ENCODE measurements at regions not wholly inside any gene's neighbourhood (a gene's known extent, or its start where the extent isn't known, plus 50 kb on each side); places are given as distances from the start of the nearest gene placed in this dataset.

DNA sequence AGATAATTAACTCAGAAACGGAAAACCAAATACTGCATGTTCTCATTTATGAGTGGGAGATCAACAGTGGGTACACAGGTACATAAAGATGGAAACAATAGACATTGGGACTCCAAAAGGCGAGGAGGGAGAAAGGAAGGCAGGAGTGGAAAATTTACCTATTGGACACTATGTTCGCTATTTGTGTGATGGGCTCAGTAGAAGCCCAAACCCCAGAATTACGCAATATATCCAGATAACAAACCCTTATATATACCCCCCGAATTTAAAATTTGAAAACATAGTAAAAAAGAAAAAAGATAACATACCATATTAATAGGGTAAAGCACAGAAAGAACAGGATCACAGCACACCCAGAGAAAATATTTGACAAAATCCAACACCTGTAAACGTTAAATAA lies 1351.7 kb upstream of the FAM98A start:
- Mint-ChIP-seq H3K27me3 (no peaks in the 10 kb centered on the region), H3K27ac (no peak overlapping the region), H3K9me3 (peaks cover 0 to 10% (median 5%) of the 10 kb centered on the region in 7 donors), H3K36me3 (no peaks in the 10 kb centered on the region), H3K4me1 (no peaks in the 10 kb centered on the region), H3K4me3 (no peak overlapping the region)
- H3K27ac ChIP-seq (ENCODE audit: insufficient read depth, low read length, poor library complexity, severe bottlenecking) = no peak overlapping the region
- DNase-seq = no peak
- H3K4me3 ChIP-seq (ENCODE audit: low read depth, low read length) = no peak overlapping the region
- no peaks in the 10 kb centered on the region for H3K36me3 ChIP-seq (ENCODE audit: control insufficient read depth, insufficient read depth, low read length)
- no peaks in the 10 kb centered on the region for H3K9me3 ChIP-seq (ENCODE audit: control insufficient read depth in 2 of 2, low read length in 2 of 2)
- no peaks in the 10 kb centered on the region for H3K4me1 ChIP-seq (ENCODE audit: control insufficient read depth, insufficient read depth, low read length, poor library complexity, severe bottlenecking)
- no peak for ATAC-seq (ENCODE audit: low read depth in 2 of 2)
- H3K27me3 ChIP-seq (ENCODE audit: control insufficient read depth, insufficient read depth, low read length) = no peaks in the 10 kb centered on the region

- no peak for DNase-seq
- Mint-ChIP-seq H3K9me3 (peaks cover 0 to 12% (median 5%) of the 10 kb centered on the region in 7 donors), H3K27ac (no peak overlapping the region), H3K4me3 (no peak overlapping the region), H3K4me1 (no peaks in the 10 kb centered on the region), H3K27me3 (no peaks in the 10 kb centered on the region), H3K36me3 (no peaks in the 10 kb centered on the region)
- no peaks in the 10 kb centered on the region for H3K36me3 ChIP-seq (ENCODE audit: control insufficient read depth, insufficient read depth, low read length)
- H3K9me3 ChIP-seq (ENCODE audit: control insufficient read depth in 2 of 2, low read length in 2 of 2) = no peaks in the 10 kb centered on the region
- H3K4me3 ChIP-seq (ENCODE audit: low read depth, low read length) = no peak overlapping the region
- no peaks in the 10 kb centered on the region for H3K4me1 ChIP-seq (ENCODE audit: control insufficient read depth, insufficient read depth, low read length, poor library complexity, severe bottlenecking)
- ATAC-seq (ENCODE audit: low read depth in 2 of 2) = no peak
- no peaks in the 10 kb centered on the region for H3K27me3 ChIP-seq (ENCODE audit: control insufficient read depth, insufficient read depth, low read length)
- no peak overlapping the region for H3K27ac ChIP-seq (ENCODE audit: insufficient read depth, low read length, poor library complexity, severe bottlenecking)
Observed at GRCh38 chr2:34949316-34949715, 1350.2 kb upstream of the FAM98A start.

- Mint-ChIP-seq H3K27ac (no peak overlapping the region), H3K36me3 (no peaks in the 10 kb centered on the region), H3K4me1 (no peaks in the 10 kb centered on the region), H3K4me3 (no peak overlapping the region), H3K9me3 (peaks cover 1 to 16% (median 13%) of the 10 kb centered on the region in 7 donors), H3K27me3 (no peaks in the 10 kb centered on the region)
- ATAC-seq (ENCODE audit: low read depth in 2 of 2) (no peak), DNase-seq (no peak)
- no peak overlapping the region for H3K4me3 ChIP-seq (ENCODE audit: low read depth, low read length)
- H3K27ac ChIP-seq (ENCODE audit: insufficient read depth, low read length, poor library complexity, severe bottlenecking) = no peak overlapping the region
- H3K36me3 ChIP-seq (ENCODE audit: control insufficient read depth, insufficient read depth, low read length) = no peaks in the 10 kb centered on the region
- H3K27me3 ChIP-seq (ENCODE audit: control insufficient read depth, insufficient read depth, low read length) = no peaks in the 10 kb centered on the region
- peaks cover 3 to 6% of the 10 kb centered on the region in 2 experiments for H3K9me3 ChIP-seq (ENCODE audit: control insufficient read depth in 2 of 2, low read length in 2 of 2)
- H3K4me1 ChIP-seq (ENCODE audit: control insufficient read depth, insufficient read depth, low read length, poor library complexity, severe bottlenecking) = no peaks in the 10 kb centered on the region
Observed at GRCh38 chr2:34936089-34936488, 1337.0 kb upstream of the FAM98A start.

- no peaks in the 10 kb centered on the region for H3K36me3 Mint-ChIP-seq
- DNase-seq (no peak), ATAC-seq (ENCODE audit: low read depth in 2 of 2) (no peak)
- no peaks in the 10 kb centered on the region for H3K27me3 ChIP-seq (ENCODE audit: control insufficient read depth, insufficient read depth, low read length)
- no peaks in the 10 kb centered on the region for H3K36me3 ChIP-seq (ENCODE audit: control insufficient read depth, insufficient read depth, low read length)
- H3K4me3 ChIP-seq (ENCODE audit: low read depth, low read length) = no peak overlapping the region
- no peak overlapping the region for H3K27ac ChIP-seq (ENCODE audit: insufficient read depth, low read length, poor library complexity, severe bottlenecking)
- no peaks in the 10 kb centered on the region for H3K9me3 ChIP-seq (ENCODE audit: control insufficient read depth in 2 of 2, low read length in 2 of 2)
- H3K9me3 Mint-ChIP-seq = peaks cover 0 to 20% (median 3%) of the 10 kb centered on the region in 7 donors
- no peaks in the 10 kb centered on the region for H3K27me3 Mint-ChIP-seq
- H3K4me1 Mint-ChIP-seq = no peaks in the 10 kb centered on the region
- H3K4me3 Mint-ChIP-seq = no peak overlapping the region
- H3K4me1 ChIP-seq (ENCODE audit: control insufficient read depth, insufficient read depth, low read length, poor library complexity, severe bottlenecking) = no peaks in the 10 kb centered on the region
- no peak overlapping the region for H3K27ac Mint-ChIP-seq
Observed at GRCh38 chr2:34912084-34912483, 1313.0 kb upstream of the FAM98A start.

- Mint-ChIP-seq H3K27me3 (no peaks in the 10 kb centered on the region), H3K27ac (no peak overlapping the region), H3K4me1 (no peaks in the 10 kb centered on the region), H3K36me3 (no peaks in the 10 kb centered on the region), H3K4me3 (no peak overlapping the region), H3K9me3 (peaks cover 0 to 8% (median 7%) of the 10 kb centered on the region in 7 donors)
- Histone ChIP-seq H3K27me3 (ENCODE audit: control insufficient read depth, insufficient read depth, low read length) (no peaks in the 10 kb centered on the region), H3K4me3 (ENCODE audit: low read depth, low read length) (no peak overlapping the region), H3K27ac (ENCODE audit: insufficient read depth, low read length, poor library complexity, severe bottlenecking) (no peak overlapping the region), H3K4me1 (ENCODE audit: control insufficient read depth, insufficient read depth, low read length, poor library complexity, severe bottlenecking) (no peaks in the 10 kb centered on the region), H3K9me3 (ENCODE audit: control insufficient read depth in 2 of 2, low read length in 2 of 2) (no peaks in the 10 kb centered on the region), H3K36me3 (ENCODE audit: control insufficient read depth, insufficient read depth, low read length) (no peaks in the 10 kb centered on the region)
- DNase-seq (no peak), ATAC-seq (ENCODE audit: low read depth in 2 of 2) (no peak)
Observed at GRCh38 chr2:34909992-34910705, 1311.0 kb upstream of the FAM98A start.

GRCh38 chr2:34907812-34908211 lies 1308.7 kb upstream of the FAM98A start:
- Histone ChIP-seq H3K4me3 (ENCODE audit: low read depth, low read length) (no peak overlapping the region), H3K27ac (ENCODE audit: insufficient read depth, low read length, poor library complexity, severe bottlenecking) (no peak overlapping the region), H3K9me3 (ENCODE audit: control insufficient read depth in 2 of 2, low read length in 2 of 2) (no peaks in the 10 kb centered on the region), H3K36me3 (ENCODE audit: control insufficient read depth, insufficient read depth, low read length) (no peaks in the 10 kb centered on the region), H3K27me3 (ENCODE audit: control insufficient read depth, insufficient read depth, low read length) (no peaks in the 10 kb centered on the region), H3K4me1 (ENCODE audit: control insufficient read depth, insufficient read depth, low read length, poor library complexity, severe bottlenecking) (no peaks in the 10 kb centered on the region)
- H3K4me3 Mint-ChIP-seq = no peak overlapping the region
- no peaks in the 10 kb centered on the region for H3K27me3 Mint-ChIP-seq
- H3K9me3 Mint-ChIP-seq = peaks cover 0 to 9% (median 2%) of the 10 kb centered on the region in 7 donors
- DNase-seq (no peak), ATAC-seq (ENCODE audit: low read depth in 2 of 2) (no peak)
- no peaks in the 10 kb centered on the region for H3K4me1 Mint-ChIP-seq
- no peak overlapping the region for H3K27ac Mint-ChIP-seq
- no peaks in the 10 kb centered on the region for H3K36me3 Mint-ChIP-seq

DNA sequence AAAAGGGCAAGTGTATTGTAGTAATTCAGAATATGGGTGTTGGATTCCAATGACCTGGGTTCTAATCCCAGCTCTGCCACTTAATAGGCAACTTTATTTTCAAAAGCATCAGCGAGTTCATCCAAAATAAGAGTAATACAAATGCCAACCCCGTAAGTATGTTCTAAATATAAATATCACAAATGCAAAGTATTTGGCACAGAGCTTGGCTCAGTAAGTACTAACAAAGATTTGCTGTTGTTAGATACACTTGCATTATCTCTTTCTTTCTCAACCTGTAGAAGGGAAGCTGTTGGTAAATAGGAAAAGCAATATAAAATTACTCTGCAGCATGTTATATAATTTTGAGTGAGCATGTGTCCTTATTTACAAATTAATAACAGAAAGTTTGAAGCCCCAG lies 1302.6 kb upstream of the FAM98A start:
- no peaks in the 10 kb centered on the region for H3K4me1 Mint-ChIP-seq

GRCh38 chr2:34899079-34899478 lies 1300.0 kb upstream of the FAM98A start:
- ATAC-seq (ENCODE audit: low read depth in 2 of 2) (no peak), DNase-seq (no peak)
- no peak overlapping the region for H3K27ac ChIP-seq (ENCODE audit: insufficient read depth, low read length, poor library complexity, severe bottlenecking)
- no peak overlapping the region for H3K4me3 ChIP-seq (ENCODE audit: low read depth, low read length)
- Mint-ChIP-seq H3K27me3 (no peaks in the 10 kb centered on the region), H3K4me1 (no peaks in the 10 kb centered on the region), H3K4me3 (no peak overlapping the region), H3K27ac (no peak overlapping the region), H3K36me3 (no peaks in the 10 kb centered on the region), H3K9me3 (peaks cover 0 to 8% (median 1%) of the 10 kb centered on the region in 7 donors)
- H3K27me3 ChIP-seq (ENCODE audit: control insufficient read depth, insufficient read depth, low read length) = no peaks in the 10 kb centered on the region
- no peaks in the 10 kb centered on the region for H3K4me1 ChIP-seq (ENCODE audit: control insufficient read depth, insufficient read depth, low read length, poor library complexity, severe bottlenecking)
- H3K36me3 ChIP-seq (ENCODE audit: control insufficient read depth, insufficient read depth, low read length) = no peaks in the 10 kb centered on the region
- no peaks in the 10 kb centered on the region for H3K9me3 ChIP-seq (ENCODE audit: control insufficient read depth in 2 of 2, low read length in 2 of 2)

More for the DNA sequence above, 1302.6 kb upstream of the FAM98A start:
- H3K4me3 Mint-ChIP-seq = no peak overlapping the region
- Histone ChIP-seq H3K4me3 (ENCODE audit: low read depth, low read length) (no peak overlapping the region), H3K4me1 (ENCODE audit: control insufficient read depth, insufficient read depth, low read length, poor library complexity, severe bottlenecking) (no peaks in the 10 kb centered on the region), H3K9me3 (ENCODE audit: control insufficient read depth in 2 of 2, low read length in 2 of 2) (no peaks in the 10 kb centered on the region), H3K27me3 (ENCODE audit: control insufficient read depth, insufficient read depth, low read length) (no peaks in the 10 kb centered on the region), H3K36me3 (ENCODE audit: control insufficient read depth, insufficient read depth, low read length) (no peaks in the 10 kb centered on the region), H3K27ac (ENCODE audit: insufficient read depth, low read length, poor library complexity, severe bottlenecking) (no peak overlapping the region)
- H3K27me3 Mint-ChIP-seq = no peaks in the 10 kb centered on the region
- H3K27ac Mint-ChIP-seq = no peak overlapping the region
- ATAC-seq (ENCODE audit: low read depth in 2 of 2) (no peak), DNase-seq (no peak)
- H3K36me3 Mint-ChIP-seq = no peaks in the 10 kb centered on the region
- peaks cover 0 to 12% (median 0%) of the 10 kb centered on the region in 7 donors for H3K9me3 Mint-ChIP-seq

Measured in CD4-positive, CD25-positive, alpha-beta regulatory T cell (primary cell).